GM21825 (cell line): ENCODE measurements at regions not wholly inside any gene's neighbourhood (a gene's known extent, or its start where the extent isn't known, plus 50 kb on each side); places are given as distances from the start of the nearest gene placed in this dataset.
"Not testable (repeated sequence)": the region's sequence is repeated elsewhere in the genome, so short reads cannot be mapped to it uniquely, and the experiment has no call there.

Source experiments
- ATAC-seq: cut with Tn5 transposase; IDR thresholded peaks from one replicate; pipeline ENCODE4 v1.9.1; 2021; ENCODE audit warnings: mild to moderate bottlenecking, moderate library complexity; ENCODE audit not compliant: unreplicated experiment

GRCh38 chr1:221241157-221241556, 361.9 kb downstream of the HLX start:
- no peak for ATAC-seq

- ATAC-seq: no peak
Observed at GRCh38 chr1:221241592-221241991, 362.3 kb downstream of the HLX start.

DNA sequence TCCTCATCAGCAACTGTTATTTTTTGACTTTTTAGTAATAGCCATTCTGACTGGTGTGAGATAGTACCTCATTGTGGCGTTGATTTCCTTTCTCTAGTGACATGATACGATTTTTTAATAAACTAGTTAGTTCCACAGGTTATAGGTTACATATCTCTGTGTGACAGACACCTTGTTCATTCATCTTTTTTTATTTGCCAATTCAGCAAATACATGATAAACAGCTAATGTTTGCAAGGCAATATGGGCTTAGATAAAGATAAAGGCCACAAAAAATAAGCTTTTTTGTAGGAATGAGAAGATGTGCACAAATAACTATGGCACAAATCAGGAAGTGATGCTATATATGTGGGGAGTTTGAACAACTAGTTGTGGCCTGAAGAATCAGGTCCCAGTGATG, 366.8 kb downstream of the HLX start:
- ATAC-seq: no peak

GRCh38 chr1:221246628-221247415, 367.6 kb downstream of the HLX start:
- no peak for ATAC-seq

DNA sequence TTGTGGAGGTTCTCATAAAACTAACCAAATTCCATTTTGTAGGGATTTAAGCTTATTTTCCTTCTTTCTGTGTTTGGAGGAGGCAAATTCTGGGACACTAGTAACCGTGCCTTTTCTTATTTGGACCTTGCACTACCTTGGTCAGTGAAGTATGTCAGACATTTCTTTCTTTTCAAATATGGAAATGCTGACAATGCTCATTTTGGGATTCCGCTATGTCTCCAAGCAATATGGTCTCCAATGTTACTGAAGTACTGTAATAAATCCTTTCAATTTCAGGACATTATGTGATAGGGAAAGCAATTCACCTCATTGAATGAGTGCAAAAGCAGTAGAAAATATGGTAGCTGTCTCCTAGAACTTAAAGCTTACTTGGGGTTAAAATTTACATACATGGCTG, 372.3 kb downstream of the HLX start:
- no peak for ATAC-seq

DNA sequence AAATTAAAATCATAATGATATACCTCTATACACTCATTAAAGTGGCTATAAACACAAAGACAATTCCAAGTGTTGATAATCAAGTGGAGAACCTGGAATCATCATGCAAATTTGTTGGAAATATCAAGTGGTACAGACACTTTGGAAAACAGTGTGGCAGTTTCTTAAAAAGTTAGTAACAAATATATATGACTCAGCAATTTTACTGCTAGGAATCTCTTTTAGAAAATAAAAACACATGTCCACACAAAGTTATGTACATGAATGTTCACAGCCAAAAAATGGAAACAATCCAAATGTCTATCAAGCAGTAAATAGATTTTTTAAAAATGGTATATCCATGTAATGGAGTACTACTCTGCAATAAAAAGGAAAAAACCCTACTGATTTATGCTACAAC, 375.6 kb downstream of the HLX start:
- ATAC-seq: no peak

- no peak for ATAC-seq
Observed at GRCh38 chr1:221256773-221257172, 377.5 kb downstream of the HLX start.

DNA sequence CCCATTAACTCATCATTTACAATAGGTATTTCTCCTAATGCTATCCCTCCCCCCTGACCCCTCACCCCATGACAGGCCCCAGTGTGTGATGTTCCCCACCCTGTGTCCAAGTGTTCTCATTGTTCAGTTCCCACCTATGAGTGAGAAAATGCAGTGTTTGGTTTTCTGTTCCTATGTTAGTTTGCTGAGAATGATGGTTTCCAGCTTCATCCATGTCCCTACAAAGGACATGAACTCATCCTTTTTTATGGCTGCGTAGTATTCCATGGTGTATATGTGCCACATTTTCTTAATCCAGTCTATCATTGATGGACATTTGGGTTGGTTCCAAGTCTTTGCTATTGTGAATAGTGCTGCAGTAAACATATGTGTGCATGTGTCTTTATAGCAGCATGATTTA, 378.3 kb downstream of the HLX start:
- ATAC-seq: not testable (repeated sequence)

GRCh38 chr1:221262677-221263076, 383.4 kb downstream of the HLX start:
- ATAC-seq: not testable (repeated sequence)

GRCh38 chr1:221263831-221264767, 384.9 kb downstream of the HLX start:
- peak; percentile 88 for ATAC-seq

GRCh38 chr1:221264848-221265247, 385.6 kb downstream of the HLX start:
- ATAC-seq: no peak

- no peak for ATAC-seq
Observed at GRCh38 chr1:221268295-221268694, 389.1 kb downstream of the HLX start.

GRCh38 chr1:221271701-221272100, 392.5 kb downstream of the HLX start:
- no peak for ATAC-seq

DNA sequence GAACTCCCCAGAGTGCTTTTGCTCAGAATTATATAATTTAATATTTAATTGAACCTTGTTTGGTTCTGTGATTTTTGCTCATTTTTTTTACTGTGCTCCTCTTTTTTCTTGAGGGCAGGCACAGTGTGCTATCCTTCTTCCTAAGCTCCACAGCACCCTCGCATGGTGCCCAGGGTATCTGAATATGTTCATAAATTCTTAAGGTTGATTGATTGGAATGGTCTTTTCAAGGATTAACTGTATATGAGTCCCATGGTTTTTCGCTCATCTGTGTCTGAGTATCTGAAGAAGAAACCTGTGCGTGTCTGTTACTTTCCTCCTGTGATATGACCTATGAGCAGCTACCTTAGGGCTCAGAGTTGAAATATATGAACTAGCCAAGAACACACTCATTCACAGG, 393.7 kb downstream of the HLX start:
- ATAC-seq: no peak

GRCh38 chr1:221274373-221274772, 395.1 kb downstream of the HLX start:
- ATAC-seq: no peak

- no peak for ATAC-seq
Observed at GRCh38 chr1:221276896-221277409, 397.7 kb downstream of the HLX start.

DNA sequence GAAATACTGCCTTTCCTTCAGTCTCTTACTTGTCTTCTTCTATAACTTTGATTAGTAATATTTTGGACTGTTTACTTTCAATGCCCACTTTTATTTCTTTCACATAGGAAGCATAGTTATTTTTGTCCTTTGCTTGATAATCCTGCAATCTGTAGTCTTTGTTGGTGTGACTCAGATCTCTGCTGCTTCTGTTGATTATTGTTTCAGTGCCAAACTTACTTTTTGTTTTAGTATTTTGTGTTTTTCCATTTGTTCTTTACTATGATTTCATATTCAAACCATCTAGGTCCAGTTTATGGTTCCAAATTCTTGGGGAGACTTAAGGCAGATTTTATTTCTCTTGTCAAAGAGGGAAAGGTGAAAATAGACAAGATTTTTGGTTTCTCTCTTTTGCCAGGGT, 399.9 kb downstream of the HLX start:
- no peak for ATAC-seq

DNA sequence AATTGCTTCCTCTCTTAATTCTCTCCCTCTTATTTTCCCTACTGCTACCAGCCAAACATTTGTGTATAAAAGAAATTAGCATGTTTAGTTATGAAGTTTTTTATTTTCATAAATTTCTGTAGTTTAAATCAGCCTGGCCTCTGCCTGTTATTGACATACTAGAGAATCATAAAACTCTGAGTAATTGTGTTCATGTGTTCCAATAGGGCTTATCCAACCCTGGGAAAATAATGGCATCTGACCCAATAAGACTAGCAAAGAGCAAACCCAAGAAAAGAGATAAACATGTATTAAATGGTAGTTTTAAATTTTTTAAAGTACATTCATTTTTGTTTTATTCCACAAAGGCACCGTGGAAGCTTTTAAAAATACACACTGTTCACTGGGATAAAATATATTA, 404.3 kb downstream of the HLX start:
- no peak for ATAC-seq

DNA sequence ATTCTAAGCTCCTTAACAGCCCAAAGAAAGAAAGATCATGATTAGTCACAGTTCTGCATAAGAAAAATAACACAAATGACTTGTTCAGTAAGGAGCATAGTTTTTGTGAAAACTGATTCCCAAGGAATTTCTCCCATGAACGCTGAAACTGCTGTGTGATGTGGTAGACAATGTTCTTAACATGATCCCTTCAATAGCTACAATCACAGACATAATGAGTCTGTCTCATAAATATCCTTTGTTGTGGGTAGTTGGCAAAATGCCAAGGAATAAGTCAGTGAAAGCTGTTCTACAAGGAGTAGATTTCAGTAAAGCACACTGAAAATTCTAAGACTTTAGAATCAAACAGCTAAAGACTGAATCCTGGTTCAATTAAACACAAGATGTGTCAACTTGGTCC, 404.8 kb downstream of the HLX start:
- no peak for ATAC-seq

DNA sequence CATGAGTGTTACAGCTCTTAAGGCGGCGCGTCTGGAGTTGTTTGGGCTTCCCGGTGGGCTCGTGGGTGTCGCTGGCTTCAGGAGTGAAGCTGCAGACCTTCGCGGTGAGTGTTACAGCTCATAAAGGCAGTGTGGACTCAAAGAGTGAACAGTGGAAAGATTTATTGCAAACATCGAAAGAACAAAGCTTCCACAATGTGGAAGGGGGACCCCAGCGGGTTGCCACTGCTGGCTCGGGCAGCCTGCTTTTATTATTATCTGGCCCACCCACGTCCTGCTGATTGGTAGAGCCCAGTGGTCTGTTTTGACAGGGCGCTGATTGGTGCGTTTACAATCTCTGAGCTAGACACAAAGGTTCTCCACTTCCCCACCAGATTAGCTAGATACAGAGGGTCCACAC, 405.7 kb downstream of the HLX start:
- ATAC-seq: not testable (repeated sequence)

DNA sequence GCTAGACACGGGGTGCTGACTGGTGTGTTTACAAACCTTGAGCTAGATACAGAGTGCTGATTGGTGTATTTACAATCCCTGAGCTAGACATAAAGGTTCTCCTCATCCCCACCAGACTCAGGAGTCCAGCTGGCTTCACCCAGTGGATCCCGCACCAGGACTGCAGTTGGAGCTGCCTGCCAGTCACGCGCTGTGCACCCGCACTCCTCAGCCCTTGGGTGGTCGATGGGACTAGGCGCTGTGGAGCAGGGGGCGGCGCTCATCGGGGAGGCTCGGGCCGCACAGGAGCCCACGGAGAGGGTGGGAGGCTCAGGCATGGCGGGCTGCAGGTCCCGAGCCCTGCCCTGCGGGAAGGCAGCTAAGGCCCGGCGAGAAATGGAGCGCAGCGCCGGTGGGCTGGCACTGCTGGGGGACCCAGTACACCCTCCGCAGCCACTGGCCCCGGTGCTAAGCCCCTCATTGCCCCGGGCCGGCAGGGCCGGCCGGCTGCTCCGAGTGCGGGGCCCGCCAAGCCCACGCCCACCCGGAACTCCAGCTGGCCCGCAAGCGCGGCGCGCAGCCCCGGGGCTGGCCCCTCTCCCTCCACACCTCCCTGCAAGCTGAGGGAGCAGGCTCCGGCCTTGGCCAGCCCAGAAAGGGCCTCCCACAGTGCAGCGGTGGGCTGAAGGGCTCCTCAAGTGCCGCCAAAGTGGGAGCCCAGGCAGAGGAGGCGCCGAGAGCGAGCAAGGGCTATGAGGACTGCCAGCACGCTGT, 406.4 kb downstream of the HLX start:
- not testable (repeated sequence) for ATAC-seq
